Spleen (tissue), 11 donors: ENCODE measurements at regions not wholly inside any gene's neighbourhood (a gene's known extent, or its start where the extent isn't known, plus 50 kb on each side); places are given as distances from the start of the nearest gene placed in this dataset.
A peak's percentile ranks its signal among the peaks of the same experiment; 100 is the strongest.

ENCODE experiments used
- DNase-seq: peaks from one replicate; pipeline ENCODE4 v3.0.0-alpha.2; 2020
- H3K27ac ChIP-seq, 8 donors: fragments of 200-600 bp; sonication (generic) in 7 of 8; 1 replicate in 4 of 8; 2 replicates in 4 of 8; pipeline versions ENCODE4 v1.5.0 to v1.8.0; 2016 to 2021; ENCODE audit warnings: inconsistent platforms in 4 of 8, mild to moderate bottlenecking in 4 of 8, moderate library complexity in 1 of 8
- H3K27me3 ChIP-seq, 7 donors: fragments of 200-600 bp; sonication (generic) in 6 of 7; replicated peaks in 1 of 7; 1 replicate in 4 of 7; 2 replicates in 3 of 7; pipeline versions ENCODE4 v1.5.0 to v1.8.0; 2016 to 2021; ENCODE audit warnings: inconsistent platforms in 3 of 7, mild to moderate bottlenecking in 1 of 7
- H3K36me3 ChIP-seq, 6 donors: fragments of 200-600 bp; sonication (generic) in 5 of 6; 1 replicate in 4 of 6; 2 replicates in 2 of 6; pipeline versions ENCODE4 v1.5.0 to v1.8.0; 2016 to 2021; ENCODE audit warnings: inconsistent platforms in 2 of 6
- H3K4me1 ChIP-seq, 6 donors: fragments of 200-600 bp; sonication (generic) in 5 of 6; 1 replicate in 3 of 6; 2 replicates in 3 of 6; pipeline versions ENCODE4 v1.5.0 to v1.8.0; 2016 to 2021; ENCODE audit warnings: inconsistent platforms in 3 of 6
- H3K4me3 ChIP-seq, 8 donors: fragments of 200-600 bp; sonication (generic) in 7 of 8; 1 replicate in 4 of 8; 2 replicates in 4 of 8; pipeline versions ENCODE4 v1.5.0 to v1.8.0; 2016 to 2021; ENCODE audit warnings: inconsistent platforms in 4 of 8, mild to moderate bottlenecking in 4 of 8, moderate library complexity in 2 of 8
- H3K9me3 ChIP-seq, 8 donors: fragments of 200-600 bp; sonication (generic) in 7 of 8; 1 replicate in 4 of 8; 2 replicates in 4 of 8; pipeline versions ENCODE4 v1.5.0 to v1.8.0; 2016 to 2021; ENCODE audit warnings: inconsistent platforms in 4 of 8
- CTCF ChIP-seq, 11 experiments: fragments of 200-600 bp in 7 of 11; fragments of 450-650 bp in 4 of 11; sonication (generic) in 4 of 11; IDR thresholded peaks in 8 of 11; conservative IDR thresholded peaks in 3 of 11; 1 replicate in 7 of 11; 2 replicates in 4 of 11; pipeline versions ENCODE4 v1.4.0 to v1.8.0; 2016 to 2021; ENCODE audit warnings: antibody characterized with exemption in 11 of 11, inconsistent platforms in 4 of 11, mild to moderate bottlenecking in 1 of 11
- POLR2A ChIP-seq, 3 donors: fragments of 450-650 bp; IDR thresholded peaks; one replicate each; pipeline ENCODE4 v1.5.1; 2017; ENCODE audit warnings: antibody characterized with exemption in 3 of 3, mild to moderate bottlenecking in 1 of 3
- POLR2AphosphoS5 ChIP-seq, 3 donors: sonication (generic); formaldehyde crosslinking; IDR thresholded peaks; one replicate each; pipeline ENCODE4 v1.5.1; 2017; ENCODE audit warnings: antibody characterized with exemption in 3 of 3
- WGBS, 5 donors: extraction: QIAGEN DNeasy Blood & Tissue Kit in 3 of 5; methylation state at CpG; one replicate each; pipeline versions ENCODE4 v1.1.5 to v1.1.7; 2013 to 2018; 5-methylcytosine and 5-hydroxymethylcytosine counted together
- intact Hi-C: fragments of 100-400 bp; cut with DNase I; formaldehyde crosslinking; loops from one replicate; pipeline ENCODE4 v1.15.0; 2023; ENCODE audit warnings: low total_unique reads
- donor health status: healthy with polysubstance abuse.
- donor health status: DM: no; HTN: no; CAD: no; lungs with moderate emphysema.
- donor health status: DM: no; HTN: no; CAD: no.
- donor health status: Bipolar disorder and iron deficiency.
- donor health status: healthy.
- donor health status: DM: no; HTN: no; CAD: no.
- donor health status: DM: yes; HTN: yes; CAD: no.

GRCh38 chr2:46239175-46239846, 57.9 kb upstream of the EPAS1 start:
- H3K9me3 ChIP-seq: no peaks in the 10 kb centered on the region
- H3K27ac ChIP-seq: peak overlapping the region in 4 of 8 donors; percentile 26 to 75 (median 61)
- no peaks in the 10 kb centered on the region for H3K27me3 ChIP-seq
- DNase-seq: peak; percentile 65
- peaks cover 0 to 10% (median 0%) of the 10 kb centered on the region in 6 donors for H3K4me1 ChIP-seq
- TF ChIP-seq CTCF (IDR thresholded peaks at IDR 0.05 in 8 of 11, conservative IDR thresholded peaks at IDR 0.05 in 3 of 11) (no peak), POLR2AphosphoS5 (IDR thresholded peaks at IDR 0.05) (no peak), POLR2A (IDR thresholded peaks at IDR 0.05) (no peak)
- intact Hi-C loops: no loop called here
- H3K4me3 ChIP-seq: no peak overlapping the region
- H3K36me3 ChIP-seq: no peaks in the 10 kb centered on the region
- 41 to 71% (median 58%) methylated on average over 4 to 5 of the region's 5 CpGs for WGBS, 5 donors

GRCh38 chr2:46239847-46240181, 57.4 kb upstream of the EPAS1 start:
- 69 to 83% (median 80%) methylated on average over 4 of the region's 4 CpGs for WGBS, 5 donors

GRCh38 chr2:46241344-46241743, 55.9 kb upstream of the EPAS1 start:
- intact Hi-C loops: no loop called here
- 52 to 72% (median 66%) methylated on average over 2 of the region's 2 CpGs for WGBS, 5 donors
- no peaks in the 10 kb centered on the region for H3K27me3 ChIP-seq
- DNase-seq: no peak
- TF ChIP-seq POLR2A (IDR thresholded peaks at IDR 0.05) (no peak), CTCF (IDR thresholded peaks at IDR 0.05 in 8 of 11, conservative IDR thresholded peaks at IDR 0.05 in 3 of 11) (no peak), POLR2AphosphoS5 (IDR thresholded peaks at IDR 0.05) (no peak)
- peaks cover 0 to 10% (median 0%) of the 10 kb centered on the region in 6 donors for H3K4me1 ChIP-seq
- H3K27ac ChIP-seq: no peak overlapping the region
- H3K9me3 ChIP-seq: no peaks in the 10 kb centered on the region
- H3K36me3 ChIP-seq: no peaks in the 10 kb centered on the region
- no peak overlapping the region for H3K4me3 ChIP-seq

More at GRCh38 chr2:46239847-46240181, 57.4 kb upstream of the EPAS1 start:
- Histone ChIP-seq H3K27me3 (no peaks in the 10 kb centered on the region), H3K27ac (peak overlapping the region in 4 of 8 donors; percentile 26 to 75 (median 61)), H3K4me1 (peaks cover 0 to 10% (median 0%) of the 10 kb centered on the region in 6 donors), H3K9me3 (no peaks in the 10 kb centered on the region), H3K4me3 (no peak overlapping the region), H3K36me3 (no peaks in the 10 kb centered on the region)
- intact Hi-C loops: no loop called here
- peak; percentile 70 for DNase-seq
- TF ChIP-seq POLR2A (IDR thresholded peaks at IDR 0.05): no peak
- TF ChIP-seq CTCF (IDR thresholded peaks at IDR 0.05 in 8 of 11, conservative IDR thresholded peaks at IDR 0.05 in 3 of 11): no peak
- peak in 1 of 3 donors; percentile 40 for TF ChIP-seq POLR2AphosphoS5 (IDR thresholded peaks at IDR 0.05)

- Histone ChIP-seq H3K4me1 (no peaks in the 10 kb centered on the region), H3K9me3 (peaks cover 0 to 8% (median 0%) of the 10 kb centered on the region in 8 donors), H3K4me3 (no peak overlapping the region), H3K36me3 (no peaks in the 10 kb centered on the region), H3K27ac (no peak overlapping the region), H3K27me3 (no peaks in the 10 kb centered on the region)
- intact Hi-C loops: no loop called here
- WGBS, 5 donors: 77 to 96% (median 94%) methylated on average over 7 of the region's 7 CpGs
- no peak for TF ChIP-seq CTCF (IDR thresholded peaks at IDR 0.05 in 8 of 11, conservative IDR thresholded peaks at IDR 0.05 in 3 of 11)
- no peak for TF ChIP-seq POLR2A (IDR thresholded peaks at IDR 0.05)
- no peak for TF ChIP-seq POLR2AphosphoS5 (IDR thresholded peaks at IDR 0.05)
- DNase-seq: no peak
These were observed 51.3 kb upstream of the EPAS1 start for GRCh38 chr2:46245869-46246268.
